AG04449 (cell line): ENCODE measurements at regions not wholly inside any gene's neighbourhood (a gene's known extent, or its start where the extent isn't known, plus 50 kb on each side); places are given as distances from the start of the nearest gene placed in this dataset.
"Not testable (repeated sequence)": the region's sequence is repeated elsewhere in the genome, so short reads cannot be mapped to it uniquely, and the experiment has no call there.

Experiments used
- CTCF ChIA-PET: fragments of 350-600 bp; formaldehyde crosslinking; extraction: SDS; loops from one replicate; lab custom pipeline; 2021; ENCODE audit warnings: antibody characterized with exemption; lab: Yijun Ruan, JAX
- POLR2A ChIA-PET: fragments of 400-600, 350-600 bp; formaldehyde crosslinking; extraction: SDS; loops from one replicate; lab custom pipeline; 2020; ENCODE audit warnings: antibody characterized with exemption, inconsistent platforms; lab: Yijun Ruan, JAX
- DNase-seq: peaks from one replicate; pipeline ENCODE4 v3.0.0-alpha.2; 2010; ENCODE audit warnings: low read depth, low spot score
- H3K4me3 ChIP-seq: 2 replicates; pipeline ENCODE4 v1.5.1; 2011; ENCODE audit warnings: low read depth, mild to moderate bottlenecking, control low read depth, low read length
- TF ChIP-seq, protein P1 (sequence below): IDR thresholded peaks from one replicate; pipeline ENCODE4 v1.5.1; 2011; ENCODE audit warnings: mild to moderate bottlenecking, moderate library complexity, low read length, control low read depth, inconsistent platforms; ENCODE audit not compliant: insufficient read depth; ENCODE audit errors: missing control alignments

DNA sequence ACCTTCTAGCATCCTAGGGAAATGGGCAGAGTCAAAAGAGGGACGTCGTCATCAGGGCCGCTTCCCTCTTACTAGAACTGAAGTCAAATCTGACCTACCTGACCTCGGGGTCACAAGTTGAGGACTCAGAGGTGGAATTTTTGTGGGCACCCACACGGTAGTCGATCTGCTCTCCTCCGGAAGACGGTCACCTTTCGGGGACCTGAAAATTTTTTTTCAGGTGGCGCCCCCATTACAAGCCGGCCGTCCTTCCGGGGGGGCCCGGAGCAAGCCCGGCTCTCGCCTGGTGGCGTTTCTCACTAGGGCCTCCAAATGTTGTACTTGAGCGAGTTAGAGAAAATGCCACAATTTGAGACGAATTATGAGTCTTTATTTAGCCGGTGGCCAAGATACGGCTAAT, 157.5 kb upstream of the FRG2C start:
- H3K4me3 ChIP-seq = no peak overlapping the region
- ChIA-PET POLR2A (no interaction called here), CTCF (no interaction called here)
- no peak for DNase-seq
- TF ChIP-seq, protein P1, sequence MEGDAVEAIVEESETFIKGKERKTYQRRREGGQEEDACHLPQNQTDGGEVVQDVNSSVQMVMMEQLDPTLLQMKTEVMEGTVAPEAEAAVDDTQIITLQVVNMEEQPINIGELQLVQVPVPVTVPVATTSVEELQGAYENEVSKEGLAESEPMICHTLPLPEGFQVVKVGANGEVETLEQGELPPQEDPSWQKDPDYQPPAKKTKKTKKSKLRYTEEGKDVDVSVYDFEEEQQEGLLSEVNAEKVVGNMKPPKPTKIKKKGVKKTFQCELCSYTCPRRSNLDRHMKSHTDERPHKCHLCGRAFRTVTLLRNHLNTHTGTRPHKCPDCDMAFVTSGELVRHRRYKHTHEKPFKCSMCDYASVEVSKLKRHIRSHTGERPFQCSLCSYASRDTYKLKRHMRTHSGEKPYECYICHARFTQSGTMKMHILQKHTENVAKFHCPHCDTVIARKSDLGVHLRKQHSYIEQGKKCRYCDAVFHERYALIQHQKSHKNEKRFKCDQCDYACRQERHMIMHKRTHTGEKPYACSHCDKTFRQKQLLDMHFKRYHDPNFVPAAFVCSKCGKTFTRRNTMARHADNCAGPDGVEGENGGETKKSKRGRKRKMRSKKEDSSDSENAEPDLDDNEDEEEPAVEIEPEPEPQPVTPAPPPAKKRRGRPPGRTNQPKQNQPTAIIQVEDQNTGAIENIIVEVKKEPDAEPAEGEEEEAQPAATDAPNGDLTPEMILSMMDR = no peak

DNA sequence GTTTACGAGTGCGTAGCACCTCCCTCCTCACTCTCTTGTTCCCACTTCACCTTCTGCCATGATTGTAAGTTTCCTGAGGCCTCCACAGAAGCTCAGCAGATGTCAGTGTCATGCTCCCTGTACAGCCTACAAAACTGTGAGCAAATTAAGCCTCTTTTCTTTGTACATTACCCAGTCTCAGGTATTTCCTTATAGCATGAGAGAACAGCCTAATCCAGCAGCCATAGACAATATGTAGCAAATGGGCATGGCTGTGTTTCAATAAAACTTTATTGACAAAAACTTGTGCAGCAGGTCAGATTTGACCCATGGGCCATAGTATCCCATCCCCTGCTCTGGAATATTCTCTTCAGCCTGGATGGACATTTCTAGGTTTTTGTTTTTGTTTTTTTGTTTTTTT, 156.2 kb upstream of the FRG2C start:
- POLR2A ChIA-PET, DNase-seq, H3K4me3 ChIP-seq, CTCF ChIA-PET: not testable (repeated sequence)

DNA sequence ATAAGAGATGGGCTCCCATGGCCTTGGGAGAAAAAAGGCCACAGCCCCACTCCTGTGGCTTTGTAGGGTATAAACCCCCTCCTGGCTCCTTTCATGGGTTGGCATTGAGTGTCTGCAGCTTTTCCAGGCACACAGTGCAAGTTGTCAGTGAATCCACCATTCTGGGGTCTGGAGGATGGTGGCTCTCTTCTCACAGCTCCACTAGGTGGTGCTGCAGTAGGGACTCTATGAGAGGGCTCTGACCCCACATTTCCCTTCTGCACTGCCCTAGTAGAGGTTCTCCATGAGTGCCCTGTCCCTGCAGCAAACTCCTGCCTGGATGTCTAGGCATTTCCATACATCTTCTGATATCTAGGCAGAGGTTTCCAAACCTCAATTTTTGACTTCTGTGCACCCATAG, 136.5 kb upstream of the FRG2C start:
- POLR2A ChIA-PET, H3K4me3 ChIP-seq, CTCF ChIA-PET: not testable (repeated sequence)

DNA sequence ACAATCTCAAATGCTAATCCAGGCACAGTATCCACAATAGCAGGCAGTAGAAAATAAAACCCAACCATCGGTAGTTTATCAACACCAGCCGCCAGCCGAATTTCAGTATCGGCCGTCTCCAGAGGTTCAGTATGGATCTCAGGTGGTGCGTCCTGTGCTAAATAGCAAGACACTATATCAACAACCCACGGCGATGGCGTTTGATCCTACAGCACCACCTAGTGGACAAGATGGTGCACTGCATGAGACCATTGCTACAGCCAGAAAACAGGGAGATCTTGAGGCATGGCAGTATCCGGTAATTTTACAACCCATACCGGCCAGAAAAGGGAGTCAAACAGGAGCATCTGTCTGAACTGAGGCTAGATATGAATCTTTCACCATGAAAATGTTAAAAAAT, 112.0 kb upstream of the FRG2C start:
- H3K4me3 ChIP-seq, POLR2A ChIA-PET, CTCF ChIA-PET, DNase-seq: not testable (repeated sequence)

More for the DNA sequence above, 136.5 kb upstream of the FRG2C start:
- not testable (repeated sequence) for DNase-seq

DNA sequence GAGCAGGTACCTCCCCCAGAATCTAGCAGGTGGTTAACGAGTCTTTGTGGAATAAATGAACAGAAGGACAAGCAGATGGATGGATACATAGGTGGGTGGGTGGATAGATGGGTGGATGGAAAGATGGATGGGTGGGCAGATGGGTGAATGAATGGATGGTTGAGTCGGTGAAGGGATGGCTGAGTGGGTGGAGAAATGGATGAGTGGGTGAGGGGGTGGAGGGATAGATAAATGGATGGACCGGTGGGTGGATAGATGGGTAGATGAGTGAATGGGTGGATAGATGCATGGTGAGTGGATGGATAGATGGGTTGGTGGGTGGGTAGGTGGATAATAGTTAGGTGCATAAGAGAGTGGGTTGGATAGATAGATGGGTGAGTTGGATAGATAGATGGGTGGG, 99.7 kb upstream of the FRG2C start:
- DNase-seq, POLR2A ChIA-PET, H3K4me3 ChIP-seq, CTCF ChIA-PET: not testable (repeated sequence)

DNA sequence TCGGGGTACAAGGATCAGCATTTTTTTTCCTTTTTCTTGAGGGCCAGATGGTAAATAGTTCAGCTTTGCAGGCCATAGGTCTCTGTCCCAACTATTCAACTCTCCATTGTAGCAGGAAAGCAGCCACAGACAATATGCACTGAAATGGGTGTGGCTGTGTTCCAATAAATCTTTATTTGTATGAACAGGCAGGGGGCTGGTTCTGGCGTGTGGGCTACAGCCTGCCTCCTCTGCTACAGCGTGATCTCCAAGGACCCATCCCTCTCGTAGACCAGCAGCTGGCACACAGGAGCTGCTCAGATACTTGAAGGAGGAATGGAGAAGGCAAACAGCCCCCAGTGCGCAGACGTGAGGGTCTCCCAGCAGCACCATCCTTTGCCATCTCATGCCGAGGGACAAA, 91.8 kb upstream of the FRG2C start:
- DNase-seq, CTCF ChIA-PET, POLR2A ChIA-PET, H3K4me3 ChIP-seq: not testable (repeated sequence)

DNA sequence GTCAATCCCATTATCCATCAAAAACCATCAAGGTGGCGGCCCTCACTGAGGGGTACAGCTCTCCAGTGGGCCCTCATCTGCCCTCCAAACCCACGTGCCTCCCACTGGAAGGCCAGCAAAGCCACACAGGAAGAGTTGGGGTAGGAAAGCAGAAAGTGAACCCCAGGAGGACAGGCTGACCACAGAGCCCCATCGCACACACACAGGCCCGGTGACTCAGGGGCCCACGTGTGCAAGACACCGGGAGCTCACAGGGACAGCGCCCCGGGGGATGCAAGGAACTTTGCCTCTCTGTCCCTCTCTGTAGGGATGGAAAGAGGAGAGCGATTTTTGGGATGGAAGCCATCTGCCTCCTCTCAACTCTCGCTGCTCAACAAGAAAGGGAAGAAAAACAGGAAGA, 85.0 kb upstream of the FRG2C start:
- H3K4me3 ChIP-seq, CTCF ChIA-PET, DNase-seq, POLR2A ChIA-PET: not testable (repeated sequence)

DNA sequence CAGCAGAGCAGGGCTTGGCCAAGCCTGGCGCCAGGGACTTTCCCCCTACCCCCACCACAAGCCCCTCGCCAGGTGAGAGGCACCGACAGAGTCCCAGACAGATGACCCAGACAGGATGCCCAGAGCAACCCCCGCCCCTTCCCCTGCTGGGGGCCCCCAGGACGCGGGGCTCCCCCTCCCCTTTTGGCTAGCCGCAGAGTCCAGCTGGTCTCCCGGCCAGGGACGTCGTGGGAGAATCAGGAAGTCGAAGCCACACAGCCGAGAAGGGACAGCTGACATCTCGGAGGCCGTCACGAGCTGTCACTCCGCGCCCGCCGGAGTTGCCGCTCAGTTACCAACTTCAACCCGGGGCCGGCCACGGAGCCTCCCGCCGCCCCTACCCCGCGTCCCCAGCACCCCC, 84.6 kb upstream of the FRG2C start:
- CTCF ChIA-PET, POLR2A ChIA-PET, H3K4me3 ChIP-seq, DNase-seq: not testable (repeated sequence)

DNA sequence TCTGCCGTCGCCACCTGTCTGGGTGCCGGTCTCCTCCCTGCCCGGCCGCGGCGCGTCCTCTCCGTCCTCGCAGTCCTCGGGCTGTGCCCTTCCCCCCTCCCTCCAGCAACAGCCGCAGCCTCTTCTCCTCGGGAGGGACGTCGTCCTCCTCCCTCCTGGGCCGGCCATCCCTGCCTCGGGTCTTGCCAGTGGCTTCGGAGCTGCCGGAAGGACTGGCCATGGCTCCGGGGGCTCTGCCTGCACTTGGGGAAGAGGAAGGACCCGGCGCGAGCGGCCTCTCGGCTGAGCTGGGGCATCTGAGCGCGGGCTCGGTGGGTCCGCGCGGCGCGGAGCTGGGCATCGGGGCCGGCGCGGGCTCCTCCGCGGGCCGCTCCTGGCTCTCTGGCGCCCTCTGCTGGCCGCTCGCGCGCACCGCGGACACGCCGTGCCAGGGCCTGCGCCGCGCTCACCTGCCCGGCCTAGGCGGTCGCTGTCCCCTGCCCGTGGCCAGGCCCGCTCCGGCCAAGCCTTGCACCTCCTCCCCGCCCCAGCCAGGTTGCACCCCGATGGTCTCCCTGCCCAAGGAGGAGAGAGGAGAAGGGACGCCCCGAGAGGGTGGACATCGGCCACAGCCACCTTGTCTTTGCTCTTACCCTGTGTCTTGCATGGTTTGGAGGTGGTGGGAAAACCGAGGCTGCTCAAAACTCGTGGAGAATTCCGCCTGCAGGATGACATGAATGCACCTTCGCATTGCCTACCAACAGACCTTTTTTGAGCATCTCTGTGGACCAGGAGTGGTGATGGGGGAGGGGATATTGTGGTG, 83.9 kb upstream of the FRG2C start:
- peak overlapping the region; percentile 32 for H3K4me3 ChIP-seq
- POLR2A ChIA-PET, DNase-seq, CTCF ChIA-PET: not testable (repeated sequence)

DNA sequence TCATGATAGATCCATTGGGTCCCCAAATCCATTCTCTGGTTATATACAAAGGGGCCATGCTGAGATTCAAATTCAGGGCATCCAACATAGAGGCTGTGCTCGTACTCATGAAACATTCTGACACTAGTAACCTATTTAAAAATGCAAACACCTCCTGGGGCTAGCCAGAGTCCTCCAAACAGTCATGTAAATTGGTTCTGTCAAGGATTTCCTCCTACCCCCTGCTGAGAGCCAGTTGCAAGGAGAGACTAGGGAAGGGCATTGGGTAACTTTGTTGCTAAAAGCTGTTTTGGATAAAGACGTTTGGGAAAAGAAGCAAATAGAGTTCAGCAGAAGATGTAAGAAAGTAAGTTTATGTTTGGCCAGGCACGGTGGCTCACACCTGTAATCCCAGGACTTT, 81.6 kb upstream of the FRG2C start:
- CTCF ChIA-PET = not testable (repeated sequence)

DNA sequence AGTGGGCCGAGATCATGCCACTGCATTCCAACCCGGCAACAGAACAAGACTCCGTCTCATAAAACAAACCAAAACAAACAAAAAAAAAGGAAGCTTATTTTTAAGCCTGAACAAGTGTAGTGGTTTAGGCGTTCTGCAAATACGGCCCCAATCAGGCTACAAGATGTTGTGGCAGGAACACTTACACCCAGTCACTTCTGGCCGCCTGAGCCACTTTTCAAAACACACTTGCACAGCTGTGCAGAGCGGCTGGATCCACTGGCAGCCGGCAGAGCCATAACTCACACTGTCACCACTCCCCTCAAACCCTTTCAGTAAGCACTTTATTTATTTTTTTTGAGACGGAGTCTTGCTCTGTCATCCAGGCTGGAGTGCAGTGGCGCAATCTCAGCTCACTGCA, 81.0 kb upstream of the FRG2C start:
- H3K4me3 ChIP-seq, DNase-seq, POLR2A ChIA-PET, CTCF ChIA-PET: not testable (repeated sequence)

More for the DNA sequence above, 81.6 kb upstream of the FRG2C start:
- H3K4me3 ChIP-seq, DNase-seq, POLR2A ChIA-PET: not testable (repeated sequence)

DNA sequence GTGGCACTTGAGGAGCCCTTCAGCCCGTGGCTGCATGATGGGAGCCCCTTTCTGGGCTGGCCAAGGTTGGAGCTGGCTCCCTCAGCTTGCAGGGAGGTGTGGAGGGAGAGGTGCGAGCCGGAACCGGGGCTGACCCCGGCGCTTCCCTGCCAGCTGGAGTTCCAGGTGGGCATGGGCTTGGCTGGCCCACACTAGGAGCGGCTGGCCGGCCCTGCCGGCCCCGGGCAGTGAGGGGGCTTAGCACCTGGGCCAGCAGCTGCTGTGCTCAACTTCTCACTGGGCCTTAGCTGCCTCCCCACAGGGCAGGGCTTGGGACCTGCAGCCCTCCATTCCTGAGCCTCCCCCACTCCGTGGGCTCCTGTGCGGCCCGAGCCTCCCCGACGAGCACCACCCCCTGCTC, 76.4 kb upstream of the FRG2C start:
- H3K4me3 ChIP-seq, DNase-seq, POLR2A ChIA-PET, CTCF ChIA-PET: not testable (repeated sequence)

DNA sequence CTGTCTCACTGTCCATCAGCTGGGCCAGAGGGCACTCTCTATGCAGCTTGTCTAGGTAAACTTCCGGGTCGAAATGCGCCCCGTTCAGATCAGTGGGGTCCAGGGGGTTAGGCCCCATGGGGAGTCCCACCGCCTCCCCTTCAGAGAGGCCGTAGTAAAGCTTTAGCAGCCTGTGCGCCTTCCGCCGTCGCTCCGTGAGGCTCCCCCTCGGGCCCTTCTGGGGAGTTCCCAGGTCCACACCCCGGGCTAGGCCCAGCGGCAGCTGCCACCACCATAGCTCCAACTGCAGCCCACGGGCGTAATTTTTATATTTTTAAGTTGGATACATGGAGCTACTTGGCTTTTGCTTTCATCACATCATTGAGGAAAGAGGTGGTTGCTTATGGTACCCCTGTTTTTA, 73.7 kb upstream of the FRG2C start:
- CTCF ChIA-PET = interaction anchor here (1.5 kb wide), 1 partner anchor 9 kb away, joined by 3 read pairs; no protein-coding TSS in a partner anchor
- DNase-seq, POLR2A ChIA-PET, H3K4me3 ChIP-seq: not testable (repeated sequence)
